SK-N-SH (cell line): ENCODE measurements at regions not wholly inside any gene's neighbourhood (a gene's known extent, or its start where the extent isn't known, plus 50 kb on each side); places are given as distances from the start of the nearest gene placed in this dataset.
"Not testable (repeated sequence)": the region's sequence is repeated elsewhere in the genome, so short reads cannot be mapped to it uniquely, and the experiment has no call there.

ENCODE experiments used
- EP300 ChIP-seq, 2 experiments: IDR thresholded peaks; 2 replicates each; pipeline versions ENCODE4 v1.4.0 to v1.6.1; 2012; ENCODE audit warnings: borderline replicate concordance in 1 of 2, low read depth in 1 of 2, low read length in 1 of 2
- POLR2AphosphoS5 ChIP-seq: IDR thresholded peaks from 2 replicates; pipeline ENCODE4 v1.6.1; 2012; ENCODE audit warnings: low read depth, low read length
- SIN3A ChIP-seq: IDR thresholded peaks from 2 replicates; pipeline ENCODE4 v1.6.1; 2012; ENCODE audit warnings: low read depth, mild to moderate bottlenecking, low read length, moderate library complexity, borderline replicate concordance

GRCh38 chrX:143318857-143319256 is 198.4 kb downstream of the SPANXN3 start:
- not testable (repeated sequence) for TF ChIP-seq POLR2AphosphoS5; EP300 (IDR thresholded peaks at IDR 0.05; ENCODE audit: borderline replicate concordance in 1 of 2, low read depth in 1 of 2, low read length in 1 of 2); SIN3A
